ENCODE measurements at regions not wholly inside any gene's neighbourhood (a gene's known extent, or its start where the extent isn't known, plus 50 kb on each side); places are given as distances from the start of the nearest gene placed in this dataset.

GRCh38 chr13:24041651-24042225, 118.8 kb upstream of the SPATA13 start:
- no peak for TF ChIP-seq CTCF (IDR thresholded peaks at IDR 0.05; ENCODE audit: insufficient read depth, low read length, poor library complexity, severe bottlenecking)
- no peak overlapping the region for H3K4me3 ChIP-seq (replicated peaks; ENCODE audit: low read depth, low read length)
- no peak for DNase-seq (ENCODE audit: extremely low read depth, insufficient read length)
- no peaks in the 10 kb centered on the region; the same call in 1 of the 2 replicates for H3K27me3 ChIP-seq (replicated peaks; ENCODE audit: control insufficient read depth, insufficient read depth, low read length)
- H3K36me3 ChIP-seq (ENCODE audit: control insufficient read depth, insufficient read depth, low read length), result no peaks in the 10 kb centered on the region

GRCh38 chr13:24042710-24043440, 117.6 kb upstream of the SPATA13 start:
- H3K27me3 ChIP-seq (replicated peaks; ENCODE audit: control insufficient read depth, insufficient read depth, low read length), result no peaks in the 10 kb centered on the region; the same call in 1 of the 2 replicates
- no peak for TF ChIP-seq CTCF (IDR thresholded peaks at IDR 0.05; ENCODE audit: insufficient read depth, low read length, poor library complexity, severe bottlenecking)
- H3K4me3 ChIP-seq (replicated peaks; ENCODE audit: low read depth, low read length), result no peak overlapping the region
- DNase-seq (ENCODE audit: extremely low read depth, insufficient read length), result no peak
- H3K36me3 ChIP-seq (ENCODE audit: control insufficient read depth, insufficient read depth, low read length), result no peaks in the 10 kb centered on the region

GRCh38 chr13:24043590-24044350, 116.8 kb upstream of the SPATA13 start:
- Histone ChIP-seq H3K4me3 (replicated peaks; ENCODE audit: low read depth, low read length) (no peak overlapping the region), H3K27me3 (replicated peaks; ENCODE audit: control insufficient read depth, insufficient read depth, low read length) (no peaks in the 10 kb centered on the region; the same call in 1 of the 2 replicates), H3K36me3 (ENCODE audit: control insufficient read depth, insufficient read depth, low read length) (no peaks in the 10 kb centered on the region)
- TF ChIP-seq CTCF (IDR thresholded peaks at IDR 0.05; ENCODE audit: insufficient read depth, low read length, poor library complexity, severe bottlenecking), result no peak
- DNase-seq (ENCODE audit: extremely low read depth, insufficient read length), result no peak

- Histone ChIP-seq H3K27me3 (replicated peaks; ENCODE audit: control insufficient read depth, insufficient read depth, low read length) (no peaks in the 10 kb centered on the region; the same call in 1 of the 2 replicates), H3K36me3 (ENCODE audit: control insufficient read depth, insufficient read depth, low read length) (no peaks in the 10 kb centered on the region), H3K4me3 (replicated peaks; ENCODE audit: low read depth, low read length) (no peak overlapping the region)
- TF ChIP-seq CTCF (IDR thresholded peaks at IDR 0.05; ENCODE audit: insufficient read depth, low read length, poor library complexity, severe bottlenecking), result no peak
- DNase-seq (ENCODE audit: extremely low read depth, insufficient read length), result no peak
These were observed 114.9 kb upstream of the SPATA13 start for GRCh38 chr13:24045597-24045996.

GRCh38 chr13:24050292-24050711, 110.2 kb upstream of the SPATA13 start:
- no peaks in the 10 kb centered on the region for H3K36me3 ChIP-seq (ENCODE audit: control insufficient read depth, insufficient read depth, low read length)
- no peak for DNase-seq (ENCODE audit: extremely low read depth, insufficient read length)
- no peak overlapping the region for H3K4me3 ChIP-seq (replicated peaks; ENCODE audit: low read depth, low read length)
- no peak for TF ChIP-seq CTCF (IDR thresholded peaks at IDR 0.05; ENCODE audit: insufficient read depth, low read length, poor library complexity, severe bottlenecking)
- H3K27me3 ChIP-seq (replicated peaks; ENCODE audit: control insufficient read depth, insufficient read depth, low read length), result peaks cover 3% of the 10 kb centered on the region
